ENCODE measurements at regions not wholly inside any gene's neighbourhood (a gene's known extent, or its start where the extent isn't known, plus 50 kb on each side); places are given as distances from the start of the nearest gene placed in this dataset.

DNA sequence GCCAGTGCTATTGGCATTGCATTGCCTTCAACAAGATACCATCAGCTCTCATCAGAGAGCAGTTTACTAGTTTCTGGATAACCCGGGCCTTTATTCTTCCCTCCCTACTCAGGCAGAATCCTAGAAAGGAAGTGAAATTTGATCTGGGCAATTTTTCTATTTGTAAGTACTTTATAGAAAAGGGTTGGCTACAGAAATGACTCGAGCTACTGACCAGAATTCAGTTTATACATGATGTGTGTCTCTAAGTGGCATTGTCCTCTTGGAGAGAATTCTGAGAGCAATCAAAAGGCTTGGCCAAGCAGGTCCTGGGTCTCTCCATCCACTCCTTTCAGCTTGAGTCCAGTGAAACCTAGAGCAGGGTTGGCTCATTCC lies 192.7 kb upstream of the LEF1 start:
- H3K27ac ChIP-seq, result no peak overlapping the region
- WGBS, 3 donors, result 21 to 27% (median 25%) methylated on average over 2 of the region's 2 CpGs
- ATAC-seq (no peak), DNase-seq (no peak)
- H3K4me1 ChIP-seq, result no peaks in the 10 kb centered on the region
- intact Hi-C loops (cut with DNase I), result no loop called here
- peaks cover 0 to 13% (median 3%) of the 10 kb centered on the region in 3 donors for H3K27me3 ChIP-seq (ENCODE audit: insufficient read depth in 3 of 3, low read length in 2 of 3)
- no peaks in the 10 kb centered on the region for H3K9me3 ChIP-seq
- H3K4me3 ChIP-seq, result no peak overlapping the region
- no peak for TF ChIP-seq CTCF (IDR thresholded peaks at IDR 0.05)
- no peaks in the 10 kb centered on the region for H3K36me3 ChIP-seq (ENCODE audit: insufficient read depth in 1 of 2, low read depth in 1 of 2)

- Histone ChIP-seq H3K4me3 (no peak overlapping the region), H3K9me3 (no peaks in the 10 kb centered on the region), H3K27ac (no peak overlapping the region), H3K4me1 (no peaks in the 10 kb centered on the region), H3K27me3 (ENCODE audit: insufficient read depth in 3 of 3, low read length in 2 of 3) (peaks cover 0 to 13% (median 3%) of the 10 kb centered on the region in 3 donors), H3K36me3 (ENCODE audit: insufficient read depth in 1 of 2, low read depth in 1 of 2) (no peaks in the 10 kb centered on the region)
- 17 to 20% (median 17%) methylated on average over 12 of the region's 12 CpGs for WGBS, 3 donors
- ATAC-seq (peak in 1 of 4 donors; percentile 37), DNase-seq (no peak)
- intact Hi-C loops (cut with DNase I), result no loop called here
- TF ChIP-seq CTCF (IDR thresholded peaks at IDR 0.05), result no peak
These were observed 192.2 kb upstream of the LEF1 start for GRCh38 chr4:108360754-108361445.

DNA sequence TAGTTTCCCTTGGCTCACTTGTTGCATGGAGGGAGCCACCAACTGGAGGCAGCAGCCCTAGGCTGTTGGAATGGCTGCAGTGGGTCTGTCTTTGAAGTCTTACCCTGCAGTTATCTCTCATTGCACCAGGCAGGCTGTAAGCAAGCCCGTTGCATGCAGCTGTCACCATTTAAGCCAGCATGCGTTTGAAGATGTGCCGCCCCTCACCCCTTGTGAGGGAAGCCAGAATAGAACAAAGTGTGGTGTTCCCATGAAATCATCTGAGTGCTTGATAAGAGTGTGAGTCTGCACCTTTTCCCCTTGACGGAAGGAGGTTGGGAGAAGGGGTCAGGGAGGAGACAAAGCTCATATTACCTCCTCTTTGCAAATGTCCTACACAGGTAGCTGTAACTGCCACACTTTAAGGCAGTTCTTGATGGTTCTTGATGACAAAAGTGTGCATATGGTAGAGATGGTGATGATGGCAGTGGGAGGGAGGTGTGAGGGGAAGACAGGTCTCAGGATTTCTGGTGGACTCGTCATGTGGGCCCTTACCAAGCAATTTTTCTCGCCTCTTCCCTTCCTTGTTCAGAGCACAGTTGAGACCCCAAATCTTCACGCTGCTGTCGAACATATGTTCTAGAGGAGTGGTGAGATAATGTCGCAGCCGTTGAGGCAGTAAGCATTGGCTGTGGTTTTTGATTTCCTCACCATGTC lies 191.4 kb upstream of the LEF1 start:
- ATAC-seq (no peak), DNase-seq (no peak)
- peaks cover 0 to 13% (median 3%) of the 10 kb centered on the region in 3 donors for H3K27me3 ChIP-seq (ENCODE audit: insufficient read depth in 3 of 3, low read length in 2 of 3)
- no peaks in the 10 kb centered on the region for H3K4me1 ChIP-seq
- H3K27ac ChIP-seq, result no peak overlapping the region
- H3K9me3 ChIP-seq, result no peaks in the 10 kb centered on the region
- intact Hi-C loops (cut with DNase I), result no loop called here
- no peaks in the 10 kb centered on the region for H3K36me3 ChIP-seq (ENCODE audit: insufficient read depth in 1 of 2, low read depth in 1 of 2)
- no peak overlapping the region for H3K4me3 ChIP-seq
- no peak for TF ChIP-seq CTCF (IDR thresholded peaks at IDR 0.05)
- WGBS, 3 donors, result 54 to 67% (median 55%) methylated on average over 10 of the region's 10 CpGs

DNA sequence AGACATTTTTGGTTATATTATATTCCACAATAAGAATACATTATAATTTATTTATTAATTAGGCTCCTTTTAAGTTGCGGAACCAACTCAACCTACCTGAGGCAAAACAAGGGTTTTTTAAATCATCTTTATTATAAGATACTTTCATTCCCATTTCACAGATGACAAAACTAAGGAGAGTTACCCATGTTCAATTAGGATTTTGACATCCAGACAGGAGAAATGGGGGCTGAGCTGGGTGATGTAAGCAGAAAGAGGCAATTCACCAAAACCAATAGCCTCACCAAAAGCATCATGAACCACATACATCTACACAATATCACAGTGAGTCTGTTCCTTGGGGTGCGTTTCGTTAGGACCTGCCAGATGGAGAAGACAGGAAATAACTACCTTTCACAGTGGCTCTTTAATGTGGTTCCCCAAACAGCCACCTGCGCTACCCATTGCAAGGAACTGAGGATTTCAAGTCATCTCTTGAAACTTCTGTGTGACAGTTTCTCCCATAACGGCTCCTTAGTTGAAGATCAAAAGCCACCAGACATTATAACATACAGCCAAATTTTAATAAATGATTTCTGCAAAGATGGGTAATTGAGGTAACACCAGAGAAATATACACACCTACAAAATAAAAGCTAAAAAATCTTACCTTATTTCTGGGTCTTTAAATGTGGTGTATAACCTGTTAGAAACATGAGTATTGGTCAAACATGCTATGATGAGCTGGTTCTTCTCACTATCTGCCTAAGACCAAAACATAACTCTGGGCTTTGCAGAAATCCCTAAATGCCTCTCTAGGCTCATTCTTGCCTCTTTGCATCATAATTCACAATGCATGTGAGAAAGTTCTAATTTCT lies 190.6 kb upstream of the LEF1 start:
- no peak overlapping the region for H3K4me3 ChIP-seq
- no peak for DNase-seq
- H3K4me1 ChIP-seq, result no peaks in the 10 kb centered on the region
- intact Hi-C loops (cut with DNase I), result no loop called here
- WGBS, 3 donors, result 87 to 96% (median 94%) methylated on average over 5 of the region's 5 CpGs
- TF ChIP-seq CTCF (IDR thresholded peaks at IDR 0.05), result no peak
- H3K27me3 ChIP-seq (ENCODE audit: insufficient read depth in 3 of 3, low read length in 2 of 3), result peaks cover 0 to 13% (median 3%) of the 10 kb centered on the region in 3 donors
- no peak overlapping the region for H3K27ac ChIP-seq
- H3K36me3 ChIP-seq (ENCODE audit: insufficient read depth in 1 of 2, low read depth in 1 of 2), result no peaks in the 10 kb centered on the region
- no peaks in the 10 kb centered on the region for H3K9me3 ChIP-seq
- no peak for ATAC-seq

All from psoas muscle (tissue), 7 donors.